Activated naive CD8-positive, alpha-beta T cell treated with anti-CD3 and anti-CD28 coated beads for 36 hours (primary cell): ENCODE measurements at regions not wholly inside any gene's neighbourhood (a gene's known extent, or its start where the extent isn't known, plus 50 kb on each side); places are given as distances from the start of the nearest gene placed in this dataset.
"Not testable (repeated sequence)": the region's sequence is repeated elsewhere in the genome, so short reads cannot be mapped to it uniquely, and the experiment has no call there.

Source experiments
- DNase-seq: peaks from one replicate; pipeline ENCODE4 v3.0.0; 2021
- H3K27ac Mint-ChIP-seq: one replicate; pipeline ENCODE4 v1.8.0; 2022; ENCODE audit warnings: mild to moderate bottlenecking, moderate library complexity, mixed read lengths
- H3K27me3 Mint-ChIP-seq: one replicate; pipeline ENCODE4 v1.8.0; 2022; ENCODE audit warnings: mild to moderate bottlenecking, mixed read lengths
- H3K36me3 Mint-ChIP-seq: one replicate; pipeline ENCODE4 v1.8.0; 2021; ENCODE audit warnings: mild to moderate bottlenecking, mixed read lengths
- H3K4me1 Mint-ChIP-seq: one replicate; pipeline ENCODE4 v1.8.0; 2021; ENCODE audit warnings: mixed read lengths
- H3K4me3 Mint-ChIP-seq: one replicate; pipeline ENCODE4 v1.8.0; 2022; ENCODE audit warnings: mild to moderate bottlenecking, moderate library complexity, mixed read lengths
- H3K9me3 Mint-ChIP-seq: one replicate; pipeline ENCODE4 v1.8.0; 2022; ENCODE audit warnings: mixed read lengths

DNA sequence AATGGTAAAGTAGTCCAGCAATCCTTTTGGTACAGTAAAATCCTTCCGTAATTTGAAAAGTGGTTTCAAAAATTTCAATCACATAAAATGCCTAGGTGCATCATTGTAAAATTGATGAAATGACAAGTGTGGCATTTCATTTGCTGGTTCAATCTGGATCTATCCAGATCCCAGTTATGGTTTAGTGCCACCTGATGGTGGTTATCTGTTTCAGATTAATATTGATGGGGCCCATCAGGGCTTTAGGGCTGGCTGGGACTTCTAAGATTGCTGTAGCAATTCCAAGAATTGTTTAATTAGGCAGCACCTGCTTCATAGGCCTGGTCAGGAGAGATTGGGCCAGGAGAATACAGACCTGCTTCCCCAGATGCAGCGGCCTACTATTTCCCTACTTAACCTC lies 55.5 kb upstream of the PIK3C3 start:
- Mint-ChIP-seq H3K9me3 (no peaks in the 10 kb centered on the region), H3K4me3 (no peak overlapping the region), H3K4me1 (no peaks in the 10 kb centered on the region), H3K27ac (no peak overlapping the region), H3K27me3 (peaks cover 5% of the 10 kb centered on the region), H3K36me3 (no peaks in the 10 kb centered on the region)
- DNase-seq = no peak

DNA sequence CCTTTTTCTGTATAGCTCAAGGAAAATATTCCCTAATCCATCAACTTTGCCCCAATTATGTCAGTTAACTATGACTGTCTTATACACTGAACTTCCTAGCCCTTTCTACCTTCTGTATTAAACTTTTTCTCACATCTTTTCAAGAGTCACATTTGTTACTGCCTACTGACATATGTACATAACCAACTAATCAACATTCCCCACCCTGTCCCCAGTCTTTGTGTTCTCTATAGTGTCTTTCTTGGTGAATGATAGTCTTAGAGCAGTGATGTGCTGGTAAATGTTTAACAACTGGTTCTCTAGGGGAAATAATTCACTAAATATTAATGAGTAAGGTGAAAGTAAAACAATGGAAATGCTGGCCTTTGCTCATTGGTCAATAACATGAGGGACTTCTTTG lies 61.6 kb upstream of the PIK3C3 start:
- H3K4me3 Mint-ChIP-seq = no peak overlapping the region

DNA sequence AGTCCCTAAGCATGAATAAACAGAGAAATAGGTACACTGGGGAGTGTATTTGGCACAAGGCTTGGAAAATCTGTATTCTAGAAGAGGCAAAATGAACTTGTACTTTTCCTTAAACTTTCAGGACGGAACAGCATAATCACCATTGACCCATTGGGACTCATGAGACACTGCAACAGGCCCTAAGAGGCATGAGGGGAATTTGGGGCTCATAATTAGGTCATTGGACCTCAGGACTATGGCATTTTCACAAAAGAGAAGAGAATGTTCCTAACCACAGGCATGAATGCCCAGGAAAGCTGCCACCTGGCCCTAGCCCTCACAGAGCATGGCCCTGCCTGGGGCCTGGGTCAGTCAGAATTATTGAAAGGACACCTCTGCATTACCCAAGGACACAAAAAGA lies 67.9 kb upstream of the PIK3C3 start:
- Mint-ChIP-seq H3K27me3 (no peaks in the 10 kb centered on the region), H3K4me1 (no peaks in the 10 kb centered on the region), H3K36me3 (no peaks in the 10 kb centered on the region), H3K27ac (no peak overlapping the region), H3K9me3 (no peaks in the 10 kb centered on the region), H3K4me3 (no peak overlapping the region)
- no peak for DNase-seq

More for the DNA sequence above, 61.6 kb upstream of the PIK3C3 start:
- Mint-ChIP-seq H3K36me3 (no peaks in the 10 kb centered on the region), H3K27ac (no peak overlapping the region), H3K27me3 (peaks cover 5% of the 10 kb centered on the region), H3K4me1 (no peaks in the 10 kb centered on the region), H3K9me3 (no peaks in the 10 kb centered on the region)
- no peak for DNase-seq

DNA sequence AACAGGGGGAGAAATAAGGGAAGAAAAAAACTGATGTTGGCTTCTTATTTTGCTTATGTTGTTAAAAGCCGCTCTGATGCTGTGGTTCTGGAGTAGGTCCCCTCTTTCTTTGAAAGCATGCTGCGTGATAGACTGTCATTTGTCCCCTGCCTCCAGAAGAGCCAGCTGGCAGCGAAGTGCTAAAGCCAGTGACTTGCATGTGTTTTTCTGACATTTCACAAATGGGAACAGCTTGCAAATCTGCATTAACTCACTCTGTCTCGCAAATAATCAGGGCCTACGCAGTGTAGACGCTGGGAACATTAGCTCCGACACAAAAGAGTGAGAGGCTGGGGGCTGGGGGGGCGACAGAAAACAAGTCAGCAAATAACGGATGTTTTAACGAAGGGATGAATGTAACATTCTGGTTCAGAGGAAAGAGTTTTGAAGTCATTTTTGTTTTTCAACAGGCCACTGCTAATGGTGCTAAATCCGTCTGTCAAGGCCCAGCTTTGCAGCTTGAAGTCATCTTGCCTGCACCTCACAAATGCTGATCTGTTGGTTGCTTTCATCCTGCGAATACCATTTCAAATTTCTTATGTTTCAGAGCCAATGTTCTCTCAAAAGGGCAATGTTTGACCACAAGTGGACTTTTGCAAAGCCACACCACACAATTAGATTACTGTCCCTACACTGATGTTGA lies 68.8 kb upstream of the PIK3C3 start:
- H3K27me3 Mint-ChIP-seq = no peaks in the 10 kb centered on the region
- H3K4me1 Mint-ChIP-seq = no peaks in the 10 kb centered on the region
- H3K27ac Mint-ChIP-seq = no peak overlapping the region
- no peak overlapping the region for H3K4me3 Mint-ChIP-seq
- no peaks in the 10 kb centered on the region for H3K36me3 Mint-ChIP-seq
- H3K9me3 Mint-ChIP-seq = no peaks in the 10 kb centered on the region
- no peak for DNase-seq

DNA sequence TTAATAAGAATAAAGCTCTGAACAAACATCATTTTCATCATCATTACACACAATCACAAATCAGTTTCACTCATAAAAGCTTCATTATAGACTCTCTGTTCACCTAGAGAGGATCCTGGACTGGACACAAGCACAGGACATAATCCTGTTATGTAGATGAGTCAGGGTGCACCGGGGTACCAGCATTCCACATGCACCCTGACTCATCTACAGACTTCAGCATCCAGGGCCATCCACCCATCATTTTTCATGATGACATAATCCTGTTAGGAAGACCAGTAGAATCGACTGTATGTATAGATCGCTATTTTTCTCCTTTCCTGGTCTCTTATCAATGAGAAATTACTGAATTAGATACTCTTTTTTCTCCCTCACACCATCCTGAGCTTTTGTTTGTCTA lies 73.7 kb upstream of the PIK3C3 start:
- Mint-ChIP-seq H3K27ac (no peak overlapping the region), H3K4me1 (no peaks in the 10 kb centered on the region), H3K4me3 (no peak overlapping the region)

DNA sequence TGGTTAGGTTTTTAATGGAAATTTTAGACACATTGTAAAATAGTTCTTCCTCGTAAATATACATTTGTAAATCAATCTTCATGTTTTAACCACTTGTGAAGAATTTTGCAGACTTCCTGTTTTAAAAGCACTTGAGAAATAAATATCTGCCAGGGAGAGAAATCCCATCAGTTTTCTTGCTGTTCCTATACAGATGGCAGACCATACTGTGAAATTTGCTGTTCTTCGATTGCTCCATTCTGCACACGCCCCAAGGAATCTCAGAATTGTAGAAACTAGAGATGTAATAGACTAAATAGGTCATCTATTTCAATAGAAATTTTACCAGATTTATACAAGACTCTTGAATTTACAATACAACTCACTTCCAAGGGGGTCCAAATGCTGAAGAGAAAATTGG lies 75.8 kb upstream of the PIK3C3 start:
- no peak for DNase-seq
- H3K4me3 Mint-ChIP-seq = no peak overlapping the region
- H3K27ac Mint-ChIP-seq = no peak overlapping the region
- H3K4me1 Mint-ChIP-seq = no peaks in the 10 kb centered on the region
- H3K36me3 Mint-ChIP-seq = no peaks in the 10 kb centered on the region
- H3K27me3 Mint-ChIP-seq = no peaks in the 10 kb centered on the region
- H3K9me3 Mint-ChIP-seq = no peaks in the 10 kb centered on the region

More for the DNA sequence above, 73.7 kb upstream of the PIK3C3 start:
- no peaks in the 10 kb centered on the region for H3K9me3 Mint-ChIP-seq
- no peak for DNase-seq
- no peaks in the 10 kb centered on the region for H3K27me3 Mint-ChIP-seq
- no peaks in the 10 kb centered on the region for H3K36me3 Mint-ChIP-seq

DNA sequence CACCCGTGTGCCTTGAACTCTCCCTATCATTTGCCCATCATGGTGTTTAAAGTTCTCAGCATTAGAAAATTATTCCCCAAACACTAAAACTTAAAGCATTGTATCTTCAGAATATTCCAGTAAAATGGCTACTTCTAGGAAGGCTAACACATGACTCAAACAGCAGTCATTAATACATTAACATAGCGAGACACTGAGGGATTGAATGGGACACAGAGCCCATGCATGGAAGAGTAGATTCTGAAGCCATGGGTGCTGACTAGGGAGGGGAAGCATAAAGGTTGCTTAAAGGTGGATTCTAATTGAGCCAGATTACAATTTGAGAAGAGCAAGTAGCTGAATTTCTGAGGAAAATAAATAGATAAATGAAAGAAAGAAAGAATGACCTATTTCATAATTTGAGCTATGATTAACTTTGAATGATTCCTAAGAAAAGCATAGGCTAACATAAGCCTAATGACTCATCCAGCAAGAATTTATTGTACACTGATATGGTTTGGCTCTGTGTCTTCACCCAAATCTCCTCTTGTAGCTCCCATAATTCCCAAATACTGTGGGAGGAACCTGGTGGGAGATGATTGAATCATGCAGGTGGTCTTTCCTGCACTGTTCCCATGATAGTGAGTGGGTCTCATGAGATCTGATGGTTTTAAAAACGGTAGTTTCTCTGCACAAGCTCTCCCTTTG lies 79.8 kb upstream of the PIK3C3 start:
- DNase-seq = no peak
- H3K27me3 Mint-ChIP-seq = no peaks in the 10 kb centered on the region
- H3K9me3 Mint-ChIP-seq = no peaks in the 10 kb centered on the region
- no peak overlapping the region for H3K27ac Mint-ChIP-seq
- no peaks in the 10 kb centered on the region for H3K36me3 Mint-ChIP-seq
- H3K4me1 Mint-ChIP-seq = no peaks in the 10 kb centered on the region
- H3K4me3 Mint-ChIP-seq = no peak overlapping the region

DNA sequence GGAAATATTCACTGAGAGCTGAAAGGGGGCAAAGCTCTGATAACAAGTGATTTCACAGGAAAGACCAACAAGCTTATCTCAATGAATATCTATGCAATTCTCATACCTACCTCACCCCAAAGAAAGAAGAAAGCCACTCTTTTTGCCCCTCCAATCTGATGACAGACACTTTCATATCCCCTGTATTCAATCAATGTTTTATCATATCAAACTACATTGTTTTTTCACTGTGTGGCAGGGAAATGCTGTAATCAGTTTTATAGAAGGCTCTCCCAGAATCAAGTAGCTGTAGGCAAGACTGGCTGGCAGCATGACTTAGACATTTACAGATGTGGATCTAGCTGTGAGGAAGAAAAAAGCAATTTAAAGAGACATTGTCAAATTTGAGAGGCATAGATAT lies 81.3 kb upstream of the PIK3C3 start:
- Mint-ChIP-seq H3K4me3 (no peak overlapping the region), H3K27ac (no peak overlapping the region), H3K36me3 (no peaks in the 10 kb centered on the region), H3K4me1 (no peaks in the 10 kb centered on the region), H3K9me3 (no peaks in the 10 kb centered on the region), H3K27me3 (no peaks in the 10 kb centered on the region)
- no peak for DNase-seq

DNA sequence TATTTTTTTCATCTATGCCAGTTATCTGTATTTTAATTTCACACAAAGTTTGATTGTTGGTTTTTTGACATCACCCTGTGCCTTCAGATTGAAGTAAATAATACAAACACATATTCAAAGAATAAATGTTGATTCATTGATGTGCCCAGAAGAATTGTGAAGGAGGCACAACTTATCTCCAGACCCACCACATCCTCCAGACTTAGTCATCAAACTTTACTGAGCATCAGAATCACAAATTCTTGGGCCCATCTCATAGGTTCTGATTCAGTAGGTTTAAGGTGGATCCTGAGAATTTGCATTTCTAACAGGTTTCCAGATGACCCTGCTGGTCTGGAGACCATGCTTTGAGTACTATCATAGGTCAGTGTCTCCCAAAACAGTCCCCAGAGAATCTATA lies 82.8 kb upstream of the PIK3C3 start:
- Mint-ChIP-seq H3K9me3 (no peaks in the 10 kb centered on the region), H3K4me1 (no peaks in the 10 kb centered on the region)

DNA sequence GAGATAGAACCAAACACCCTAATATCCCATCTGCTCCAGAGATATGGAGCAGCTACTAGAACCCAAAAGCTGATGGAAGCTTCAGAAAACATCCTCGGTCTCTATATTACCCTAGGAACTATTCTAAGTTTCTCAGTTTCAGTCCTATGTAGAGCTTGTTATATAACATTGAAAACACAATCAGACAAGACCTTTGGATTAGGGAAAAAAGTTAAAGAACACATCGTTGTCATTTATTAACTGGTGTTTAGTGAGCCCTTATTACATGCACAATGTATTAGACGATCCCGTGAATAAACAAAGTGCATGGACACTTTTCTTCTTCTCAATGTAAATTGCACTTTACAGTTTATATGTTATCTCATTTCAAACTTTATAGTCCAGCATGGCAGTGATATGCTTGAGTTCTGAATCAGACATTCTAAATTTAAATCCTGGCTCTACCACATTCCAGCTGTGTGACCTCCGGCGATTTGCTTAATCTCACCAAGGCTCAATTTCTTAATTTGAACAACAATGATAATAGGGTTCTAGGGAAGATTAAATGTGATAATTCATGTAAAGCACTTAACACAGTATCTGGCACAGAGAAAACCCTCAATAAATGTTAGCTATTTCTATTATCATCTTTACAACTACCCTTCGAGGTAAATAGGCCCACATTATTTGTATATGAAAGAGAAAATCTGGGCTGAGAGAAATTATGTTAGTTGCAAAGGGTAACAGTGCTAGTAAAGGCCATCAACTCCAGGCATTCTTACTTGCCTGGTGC lies 83.6 kb upstream of the PIK3C3 start:
- no peak overlapping the region for H3K4me3 Mint-ChIP-seq
- no peak overlapping the region for H3K27ac Mint-ChIP-seq
- H3K36me3 Mint-ChIP-seq = no peaks in the 10 kb centered on the region
- H3K27me3 Mint-ChIP-seq = no peaks in the 10 kb centered on the region
- no peaks in the 10 kb centered on the region for H3K4me1 Mint-ChIP-seq
- no peaks in the 10 kb centered on the region for H3K9me3 Mint-ChIP-seq
- DNase-seq = no peak

More for the DNA sequence above, 82.8 kb upstream of the PIK3C3 start:
- no peak for DNase-seq
- Mint-ChIP-seq H3K36me3 (no peaks in the 10 kb centered on the region), H3K4me3 (no peak overlapping the region), H3K27ac (no peak overlapping the region), H3K27me3 (no peaks in the 10 kb centered on the region)

DNA sequence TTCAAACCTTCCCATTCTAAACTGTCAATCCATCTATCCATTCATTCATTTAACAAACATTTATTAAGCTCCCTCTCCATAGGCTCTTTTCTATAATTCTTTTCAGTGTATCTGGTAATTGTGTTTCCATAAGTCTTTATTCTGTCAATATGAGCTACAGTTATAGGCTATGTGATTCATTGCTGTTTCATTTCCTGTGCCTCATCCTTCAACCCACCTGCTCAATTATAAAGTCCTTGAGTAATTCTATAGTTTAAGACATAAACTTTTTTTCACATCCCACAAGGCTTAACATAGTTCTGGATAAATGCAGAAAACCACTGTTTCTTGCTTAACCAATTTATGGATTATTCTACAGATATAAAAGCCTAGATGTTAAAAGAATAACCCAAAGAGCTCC lies 84.2 kb upstream of the PIK3C3 start:
- H3K27me3 Mint-ChIP-seq = no peaks in the 10 kb centered on the region
- no peak for DNase-seq
- H3K4me3 Mint-ChIP-seq = no peak overlapping the region
- H3K4me1 Mint-ChIP-seq = no peaks in the 10 kb centered on the region
- no peaks in the 10 kb centered on the region for H3K36me3 Mint-ChIP-seq
- H3K9me3 Mint-ChIP-seq = no peaks in the 10 kb centered on the region
- H3K27ac Mint-ChIP-seq = no peak overlapping the region

DNA sequence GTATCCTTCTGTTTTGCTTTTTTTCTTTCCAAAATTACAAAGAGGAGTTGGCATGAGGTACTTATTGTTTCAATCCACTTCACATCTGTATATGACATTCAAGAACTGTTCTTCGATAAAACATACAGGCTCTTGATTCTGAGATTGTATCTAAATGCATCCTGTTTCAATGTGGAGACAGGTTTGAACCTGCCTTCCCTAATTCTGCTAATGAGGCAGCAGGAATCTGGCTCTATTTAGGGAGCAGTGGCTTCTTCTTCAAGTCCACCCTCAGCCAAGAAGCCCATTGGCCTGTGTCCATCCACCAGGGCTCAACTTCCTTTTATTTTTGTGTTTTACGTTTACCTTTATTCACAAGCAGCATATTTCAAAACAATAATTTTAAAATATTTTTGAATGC lies 84.8 kb upstream of the PIK3C3 start:
- Mint-ChIP-seq H3K36me3 (no peaks in the 10 kb centered on the region), H3K4me1 (no peaks in the 10 kb centered on the region), H3K4me3 (no peak overlapping the region), H3K27ac (no peak overlapping the region), H3K9me3 (no peaks in the 10 kb centered on the region), H3K27me3 (no peaks in the 10 kb centered on the region)
- no peak for DNase-seq

DNA sequence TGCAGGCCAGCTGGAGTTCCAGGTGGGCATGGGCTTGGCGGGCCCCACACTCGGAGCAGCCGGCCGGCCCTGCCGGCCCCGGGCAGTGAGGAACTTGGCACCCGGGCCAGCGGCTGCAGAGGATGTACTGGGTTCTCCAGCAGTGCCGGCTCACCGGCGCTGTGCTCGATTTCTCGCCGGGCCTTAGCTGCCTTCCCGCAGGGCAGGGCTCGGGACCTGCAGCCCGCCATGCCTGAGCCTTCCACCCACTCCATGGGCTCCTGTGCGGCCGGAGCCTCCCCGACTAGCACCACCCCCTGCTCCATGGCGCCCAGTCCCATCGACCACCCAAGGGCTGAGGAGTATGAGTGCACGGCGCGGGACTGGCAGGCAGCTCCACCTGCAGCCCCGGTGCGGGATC lies 89.2 kb upstream of the PIK3C3 start:
- H3K36me3 Mint-ChIP-seq, H3K4me3 Mint-ChIP-seq, H3K9me3 Mint-ChIP-seq, H3K27me3 Mint-ChIP-seq, DNase-seq, H3K27ac Mint-ChIP-seq, H3K4me1 Mint-ChIP-seq: not testable (repeated sequence)

DNA sequence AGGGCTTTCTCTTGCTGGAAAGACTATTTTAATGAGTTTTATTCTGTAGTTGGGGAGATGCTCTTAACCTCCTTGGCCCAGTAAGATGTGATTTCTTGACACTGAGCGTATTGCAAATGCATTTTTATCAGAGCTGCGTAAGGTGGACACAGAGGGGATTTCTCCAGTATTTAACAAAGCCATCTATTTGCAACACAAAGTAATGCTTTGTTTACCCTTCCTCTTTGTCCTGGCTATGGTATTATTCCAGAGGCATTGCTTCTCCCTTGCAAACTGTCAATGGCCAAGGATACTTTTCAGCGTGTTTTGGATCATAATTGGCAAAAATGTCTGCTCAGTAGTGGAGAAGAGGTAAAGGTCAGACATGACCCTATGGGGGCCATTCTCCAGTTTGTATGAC lies 90.8 kb upstream of the PIK3C3 start:
- peaks cover 3% of the 10 kb centered on the region for H3K27me3 Mint-ChIP-seq
- no peak for DNase-seq
- H3K27ac Mint-ChIP-seq = no peak overlapping the region
- H3K36me3 Mint-ChIP-seq = no peaks in the 10 kb centered on the region
- H3K9me3 Mint-ChIP-seq = no peaks in the 10 kb centered on the region
- no peaks in the 10 kb centered on the region for H3K4me1 Mint-ChIP-seq
- H3K4me3 Mint-ChIP-seq = no peak overlapping the region

DNA sequence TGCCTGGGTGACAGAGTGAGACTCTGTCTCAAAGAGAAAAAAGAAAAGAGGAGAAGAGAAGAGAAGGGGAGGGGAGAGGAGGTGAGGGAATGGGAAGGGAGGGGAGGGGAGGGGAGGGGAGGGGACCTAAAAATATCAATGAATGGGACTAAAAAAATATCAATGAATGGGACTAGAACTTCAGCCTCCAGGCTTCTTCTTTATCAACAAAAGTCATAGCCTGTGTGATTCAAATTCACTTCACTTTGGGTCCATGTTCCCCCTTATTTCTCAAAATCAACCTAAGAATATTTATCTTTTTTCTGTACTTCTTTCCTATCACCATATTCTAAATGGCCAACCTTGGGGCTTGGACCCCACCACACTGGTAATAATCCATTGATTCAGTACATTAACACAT lies 92.1 kb upstream of the PIK3C3 start:
- Mint-ChIP-seq H3K27me3 (peaks cover 3% of the 10 kb centered on the region), H3K4me3 (no peak overlapping the region), H3K27ac (no peak overlapping the region), H3K4me1 (no peaks in the 10 kb centered on the region), H3K36me3 (no peaks in the 10 kb centered on the region), H3K9me3 (no peaks in the 10 kb centered on the region)
- no peak for DNase-seq

DNA sequence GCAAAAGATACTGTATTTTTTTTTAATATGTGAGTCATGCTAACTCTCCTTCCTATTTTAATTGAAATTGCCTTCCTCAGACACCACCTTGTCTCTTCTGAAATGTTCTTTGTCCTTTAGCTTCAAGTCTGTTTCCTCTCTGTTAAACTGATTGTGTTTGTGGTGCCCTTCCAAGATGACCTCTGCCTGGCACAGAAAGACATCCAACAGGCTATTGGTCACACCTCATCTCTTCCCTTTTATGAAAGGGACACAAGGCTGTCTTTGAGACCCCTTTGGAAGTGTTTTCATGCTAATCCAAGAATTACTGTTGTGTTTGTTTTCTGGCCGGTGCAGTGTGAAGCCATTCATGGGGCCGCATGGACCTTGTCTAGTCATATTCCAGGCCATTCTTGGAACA lies 94.0 kb upstream of the PIK3C3 start:
- no peak for DNase-seq
- no peak overlapping the region for H3K27ac Mint-ChIP-seq
- H3K4me3 Mint-ChIP-seq = no peak overlapping the region
- H3K4me1 Mint-ChIP-seq = no peaks in the 10 kb centered on the region
- H3K36me3 Mint-ChIP-seq = no peaks in the 10 kb centered on the region
- peaks cover 8% of the 10 kb centered on the region for H3K27me3 Mint-ChIP-seq
- H3K9me3 Mint-ChIP-seq = no peaks in the 10 kb centered on the region
